AG04450 (cell line): ENCODE measurements at regions not wholly inside any gene's neighbourhood (a gene's known extent, or its start where the extent isn't known, plus 50 kb on each side); places are given as distances from the start of the nearest gene placed in this dataset.

Experiments
- CTCF ChIA-PET: fragments of 300-600, 350-600 bp; formaldehyde crosslinking; extraction: SDS; loops from one replicate; lab custom pipeline; 2022; ENCODE audit warnings: antibody characterized with exemption, inconsistent platforms; lab: Charles Lee
- POLR2A ChIA-PET: fragments of 350-600 bp; formaldehyde crosslinking; extraction: SDS; loops from one replicate; lab custom pipeline; 2021; ENCODE audit warnings: antibody characterized with exemption, inconsistent platforms; lab: Yijun Ruan, JAX
- DNase-seq: peaks from one replicate; pipeline ENCODE4 v3.0.0-alpha.2; 2011; ENCODE audit warnings: low read depth, low spot score
- H3K27ac ChIP-seq: one replicate; pipeline ENCODE4 v1.5.1; 2012; ENCODE audit warnings: low read depth, low read length, control low read depth
- H3K27me3 ChIP-seq: one replicate; pipeline ENCODE4 v1.6.0; 2012; ENCODE audit warnings: low read length; ENCODE audit not compliant: control insufficient read depth, insufficient read depth
- H3K4me3 ChIP-seq: 2 replicates; pipeline ENCODE4 v1.5.1; 2011; ENCODE audit warnings: mild to moderate bottlenecking, low read depth, low read length, control low read depth
- H3K9me3 ChIP-seq: 2 replicates; pipeline ENCODE4 v1.5.1; 2012; ENCODE audit warnings: low read length; ENCODE audit not compliant: control insufficient read depth, insufficient read depth
- TF ChIP-seq, protein P1 (sequence below): IDR thresholded peaks from 2 replicates; pipeline ENCODE4 v1.5.1; 2011; ENCODE audit warnings: low read depth, low read length, control low read depth, inconsistent platforms

GRCh38 chr2:3037196-3038194 is 340.1 kb downstream of the EIPR1 start:
- CTCF ChIA-PET, result no interaction called here

GRCh38 chr2:3036432-3037125 is 341.0 kb downstream of the EIPR1 start:
- TF ChIP-seq, protein P1, sequence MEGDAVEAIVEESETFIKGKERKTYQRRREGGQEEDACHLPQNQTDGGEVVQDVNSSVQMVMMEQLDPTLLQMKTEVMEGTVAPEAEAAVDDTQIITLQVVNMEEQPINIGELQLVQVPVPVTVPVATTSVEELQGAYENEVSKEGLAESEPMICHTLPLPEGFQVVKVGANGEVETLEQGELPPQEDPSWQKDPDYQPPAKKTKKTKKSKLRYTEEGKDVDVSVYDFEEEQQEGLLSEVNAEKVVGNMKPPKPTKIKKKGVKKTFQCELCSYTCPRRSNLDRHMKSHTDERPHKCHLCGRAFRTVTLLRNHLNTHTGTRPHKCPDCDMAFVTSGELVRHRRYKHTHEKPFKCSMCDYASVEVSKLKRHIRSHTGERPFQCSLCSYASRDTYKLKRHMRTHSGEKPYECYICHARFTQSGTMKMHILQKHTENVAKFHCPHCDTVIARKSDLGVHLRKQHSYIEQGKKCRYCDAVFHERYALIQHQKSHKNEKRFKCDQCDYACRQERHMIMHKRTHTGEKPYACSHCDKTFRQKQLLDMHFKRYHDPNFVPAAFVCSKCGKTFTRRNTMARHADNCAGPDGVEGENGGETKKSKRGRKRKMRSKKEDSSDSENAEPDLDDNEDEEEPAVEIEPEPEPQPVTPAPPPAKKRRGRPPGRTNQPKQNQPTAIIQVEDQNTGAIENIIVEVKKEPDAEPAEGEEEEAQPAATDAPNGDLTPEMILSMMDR, result no peak
- POLR2A ChIA-PET, result no interaction called here

More at GRCh38 chr2:3037196-3038194, 340.1 kb downstream of the EIPR1 start:
- POLR2A ChIA-PET, result no interaction called here
- Histone ChIP-seq H3K27ac (no peak overlapping the region), H3K4me3 (no peak overlapping the region), H3K9me3 (peaks cover 76% of the 10 kb centered on the region), H3K27me3 (no peaks in the 10 kb centered on the region)
- TF ChIP-seq, protein P1, result no peak
- no peak for DNase-seq

DNA sequence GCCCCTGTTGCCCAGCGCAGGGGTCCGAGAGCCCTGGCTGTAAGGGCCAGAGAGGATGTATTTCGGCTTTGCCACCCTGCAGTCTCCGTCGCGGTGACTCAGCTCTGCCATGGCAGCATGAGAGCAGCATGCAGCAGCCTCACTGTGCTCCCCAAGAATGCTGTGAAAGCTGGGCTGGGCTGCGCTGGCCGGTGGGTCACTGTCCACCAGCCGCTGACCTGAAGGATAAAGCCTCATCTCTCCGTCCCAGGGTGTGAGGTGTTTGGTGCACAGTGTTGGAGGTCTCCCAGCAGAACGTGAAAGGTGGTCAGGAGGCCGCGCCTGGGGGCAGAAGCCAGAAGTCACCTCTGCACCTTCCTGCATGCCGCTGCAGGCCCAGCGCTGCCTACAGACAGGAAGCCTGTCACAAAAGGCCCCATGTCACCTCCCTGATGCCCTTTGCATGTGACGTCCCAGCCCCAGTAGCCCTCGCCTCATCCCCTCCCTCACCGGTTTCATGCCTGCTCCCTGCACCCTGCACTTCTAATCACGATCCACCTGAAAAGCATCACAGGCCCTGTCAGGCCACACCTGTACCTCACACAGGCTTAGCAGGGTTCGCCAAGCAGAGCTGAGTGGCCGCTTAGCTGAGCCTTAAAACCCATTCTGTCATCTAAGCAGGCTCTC is 342.1 kb downstream of the EIPR1 start:
- H3K27me3 ChIP-seq, result no peaks in the 10 kb centered on the region
- TF ChIP-seq, protein P1, result no peak
- no peak overlapping the region for H3K27ac ChIP-seq
- no peak overlapping the region for H3K4me3 ChIP-seq
- ChIA-PET CTCF (no interaction called here), POLR2A (no interaction called here)
- DNase-seq, result no peak
- peaks cover 66% of the 10 kb centered on the region for H3K9me3 ChIP-seq

More at GRCh38 chr2:3036432-3037125, 341.0 kb downstream of the EIPR1 start:
- CTCF ChIA-PET, result no interaction called here
- peaks cover 68% of the 10 kb centered on the region for H3K9me3 ChIP-seq
- no peak overlapping the region for H3K27ac ChIP-seq
- no peaks in the 10 kb centered on the region for H3K27me3 ChIP-seq
- H3K4me3 ChIP-seq, result no peak overlapping the region
- DNase-seq, result no peak

- TF ChIP-seq, protein P1, result no peak
- Histone ChIP-seq H3K27ac (no peak overlapping the region), H3K27me3 (no peaks in the 10 kb centered on the region), H3K9me3 (peaks cover 64% of the 10 kb centered on the region), H3K4me3 (no peak overlapping the region)
- POLR2A ChIA-PET, result no interaction called here
- CTCF ChIA-PET, result no interaction called here
- no peak for DNase-seq
Measured at GRCh38 chr2:3034856-3035255, 342.8 kb downstream of the EIPR1 start.
